ENCODE measurements at regions not wholly inside any gene's neighbourhood (a gene's known extent, or its start where the extent isn't known, plus 50 kb on each side); places are given as distances from the start of the nearest gene placed in this dataset.

- Mint-ChIP-seq H3K4me3 (no peak overlapping the region), H3K27ac (no peak overlapping the region), H3K9me3 (no peaks in the 10 kb centered on the region), H3K36me3 (ENCODE audit: insufficient read depth in 1 of 3, low read depth in 3 of 3) (no peaks in the 10 kb centered on the region), H3K27me3 (ENCODE audit: low read depth) (peaks cover 18% of the 10 kb centered on the region), H3K4me1 (no peaks in the 10 kb centered on the region)
- Histone ChIP-seq H3K18ac (ENCODE audit: insufficient read length, low read depth, low read length) (no peak overlapping the region), H4K8ac (replicated peaks; ENCODE audit: insufficient read length, low read depth, low read length) (no peak overlapping the region), H3K27ac (ENCODE audit: insufficient read length, low read depth, low read length) (no peak overlapping the region), H3K4me2 (ENCODE audit: insufficient read depth, insufficient read length, low read length) (no peak overlapping the region), H3K79me2 (ENCODE audit: insufficient read depth, low read length) (no peaks in the 10 kb centered on the region), H3K27me3 (ENCODE audit: insufficient read depth, low read length) (no peaks in the 10 kb centered on the region), H3K14ac (ENCODE audit: insufficient read depth, low read length) (no peak overlapping the region), H2AK5ac (ENCODE audit: insufficient read length, low read length) (no peak overlapping the region), H3K23me2 (ENCODE audit: insufficient read length, low read depth, low read length, poor library complexity, severe bottlenecking) (no peaks in the 10 kb centered on the region), H3K4me1 (ENCODE audit: insufficient read depth, low read length) (no peaks in the 10 kb centered on the region), H4K91ac (ENCODE audit: insufficient read length, low read depth, low read length) (no peak overlapping the region), H3K56ac (ENCODE audit: insufficient read length, low read depth, low read length) (no peak overlapping the region), H2BK15ac (ENCODE audit: low read depth, low read length) (no peak overlapping the region), H3T11ph (ENCODE audit: low read length) (no peak overlapping the region), H3K4ac (ENCODE audit: low read depth, low read length) (no peak overlapping the region), H3K23ac (ENCODE audit: insufficient read length, low read depth, low read length) (no peak overlapping the region), H2BK12ac (ENCODE audit: insufficient read length, low read depth, low read length) (no peak overlapping the region), H4K5ac (ENCODE audit: insufficient read length, low read depth, low read length) (no peak overlapping the region), H4K20me1 (ENCODE audit: control insufficient read depth, insufficient read depth, insufficient read length) (no peaks in the 10 kb centered on the region), H2BK5ac (ENCODE audit: insufficient read length, low read length) (no peak overlapping the region), H2AFZ (ENCODE audit: low read length) (no peak overlapping the region), H3K79me1 (ENCODE audit: insufficient read depth, low read depth, low read length, poor library complexity, severe bottlenecking) (no peaks in the 10 kb centered on the region), H2BK120ac (ENCODE audit: low read depth, low read length, poor library complexity, severe bottlenecking) (no peak overlapping the region), H3K9ac (ENCODE audit: extremely low read depth, insufficient read length, low read length) (no peak overlapping the region), H3K9me3 (ENCODE audit: control insufficient read depth, low read depth, low read length) (no peaks in the 10 kb centered on the region), H2BK20ac (ENCODE audit: low read depth, low read length, poor library complexity, severe bottlenecking) (no peak overlapping the region)
- no CpG with 5 or more reads among the region's 5 CpGs for WGBS (ENCODE audit: extremely low coverage, insufficient read length, low lambda C conversion rate)
- no peak for TF ChIP-seq CTCF (conservative IDR thresholded peaks at IDR 0.05)
- DNase-seq = peak; percentile 5
These were observed 166.3 kb upstream of the FSTL4 start for GRCh38 chr5:133778636-133779035.
